ENCODE measurements at regions not wholly inside any gene's neighbourhood (a gene's known extent, or its start where the extent isn't known, plus 50 kb on each side); places are given as distances from the start of the nearest gene placed in this dataset.

GRCh38 chr15:38093931-38094330 lies 158.7 kb upstream of the SPRED1 start:
- no peak overlapping the region for H2AK5ac ChIP-seq (ENCODE audit: low read depth, low read length)
- no peak overlapping the region for H3K4me3 ChIP-seq (ENCODE audit: extremely low read depth in 1 of 4, insufficient read depth in 2 of 4, low read depth in 3 of 4, low read length in 4 of 4)
- H4K5ac ChIP-seq (ENCODE audit: insufficient read length, low read depth, low read length): no peak overlapping the region
- H2BK15ac ChIP-seq (ENCODE audit: low read length): no peak overlapping the region
- no peaks in the 10 kb centered on the region for H3K4me1 ChIP-seq (replicated peaks in 1 of 4; ENCODE audit: control insufficient read depth in 3 of 4, insufficient read depth in 4 of 4, low read length in 3 of 4)
- ChIA-PET POLR2A (ENCODE audit: partially characterized antibody) (no interaction called here), CTCF (ENCODE audit: partially characterized antibody) (interaction anchor here (0.8 kb wide), 1 partner anchor 90 kb away, joined by 3 read pairs; no protein-coding TSS in a partner anchor)
- H3K4me2 ChIP-seq (ENCODE audit: insufficient read depth in 1 of 2, low read depth in 2 of 2, low read length in 2 of 2): no peak overlapping the region
- H3K36me3 ChIP-seq (ENCODE audit: control insufficient read depth in 2 of 4, insufficient read depth in 4 of 4, low read length in 3 of 4): no peaks in the 10 kb centered on the region
- no peak overlapping the region for H3K23ac ChIP-seq (ENCODE audit: insufficient read length)
- no peak for DNase-seq (ENCODE audit: low read depth in 1 of 2, low spot score in 2 of 2)
- H4K8ac ChIP-seq (ENCODE audit: extremely low read depth, insufficient read depth, low read length): no peak overlapping the region
- no peak overlapping the region for H2BK120ac ChIP-seq (replicated peaks; ENCODE audit: low read depth, low read length)
- H3K9ac ChIP-seq (replicated peaks in 1 of 4; ENCODE audit: extremely low read depth in 1 of 4, low read depth in 3 of 4, low read length in 3 of 4): no peak overlapping the region
- no peak overlapping the region for H4K91ac ChIP-seq (replicated peaks; ENCODE audit: insufficient read length, low read length)
- 0 out of 4 replicates have a peak, but pooled peaks cover 0 to 3% of the 10 kb centered on the region in 2 experiments for H3K9me3 ChIP-seq (ENCODE audit: insufficient read depth in 2 of 2, low read depth in 1 of 2, low read length in 1 of 2)
- H3K14ac ChIP-seq (ENCODE audit: insufficient read length): no peak overlapping the region
- no peaks in the 10 kb centered on the region for H3K79me2 ChIP-seq (ENCODE audit: control insufficient read depth in 1 of 2, insufficient read depth in 2 of 2, low read length in 2 of 2)
- no peaks in the 10 kb centered on the region for H3K23me2 ChIP-seq (ENCODE audit: low read depth, low read length)
- H3K79me1 ChIP-seq (ENCODE audit: low read depth, low read length): no peaks in the 10 kb centered on the region
- no peak for FAIRE-seq
- H3K4ac ChIP-seq (replicated peaks; ENCODE audit: insufficient read length, low read depth, low read length): no peak overlapping the region
- 95% methylated on average over 7 of the region's 7 CpGs; no CpG with 5 or more reads in 1 of the 2 experiments for WGBS, 2 experiments (ENCODE audit: extremely low coverage in 1 of 2, insufficient coverage in 1 of 2, insufficient read length in 1 of 2, insufficient replicate concordance in 2 of 2, low coverage in 1 of 2, low lambda C conversion rate in 2 of 2, missing lambda C conversion rate in 1 of 2)
- no peak overlapping the region for H2BK20ac ChIP-seq (ENCODE audit: low read length)
- no peak overlapping the region for H3K18ac ChIP-seq (ENCODE audit: extremely low read depth, low read length)
- H3K27ac ChIP-seq (ENCODE audit: low read depth, low read length): no peak overlapping the region
- no peak overlapping the region for H2BK12ac ChIP-seq (ENCODE audit: low read depth, low read length)
- no peaks in the 10 kb centered on the region for H4K20me1 ChIP-seq (replicated peaks in 1 of 2; ENCODE audit: control insufficient read depth in 1 of 2, insufficient read depth in 2 of 2, low read length in 2 of 2)
- no peak overlapping the region for H3K56ac ChIP-seq (replicated peaks; ENCODE audit: insufficient read length, low read depth, low read length)
- H3K27me3 ChIP-seq (replicated peaks in 1 of 4; ENCODE audit: control insufficient read depth in 3 of 4, extremely low read depth in 1 of 4, insufficient read depth in 3 of 4, low read length in 3 of 4): no peaks in the 10 kb centered on the region
- H2AFZ ChIP-seq (ENCODE audit: low read length): peak overlapping the region; percentile 76; the same call in 1 of the 2 replicates
- no peak overlapping the region for H2BK5ac ChIP-seq (ENCODE audit: low read depth, low read length)
- no peak for TF ChIP-seq SUZ12 (IDR thresholded peaks at IDR 0.05; ENCODE audit: low read length)
- no peak for TF ChIP-seq SIRT6 (IDR thresholded peaks at IDR 0.05; ENCODE audit: low read length)
- TF ChIP-seq CBX5 (IDR thresholded peaks at IDR 0.05; ENCODE audit: low read depth, low read length): no peak
- no peak for TF ChIP-seq CHD2 (IDR thresholded peaks at IDR 0.05; ENCODE audit: low read length)
- no peak for TF ChIP-seq JUND (IDR thresholded peaks at IDR 0.05; ENCODE audit: low read length)
- TF ChIP-seq ZNF274 (IDR thresholded peaks at IDR 0.05; ENCODE audit: borderline replicate concordance, extremely low read depth, low read length): no peak
- no peak for TF ChIP-seq SP1 (IDR thresholded peaks at IDR 0.05; ENCODE audit: low read depth, low read length)
- TF ChIP-seq NANOG (IDR thresholded peaks at IDR 0.05; ENCODE audit: insufficient read depth, low read depth, low read length, poor library complexity, severe bottlenecking): no peak
- TF ChIP-seq BCL11A (IDR thresholded peaks at IDR 0.05; ENCODE audit: low read depth in 2 of 2, low read length in 2 of 2): no peak
- no peak for TF ChIP-seq NRF1 (IDR thresholded peaks at IDR 0.05; ENCODE audit: low read depth, low read length)
- TF ChIP-seq HDAC6 (IDR thresholded peaks at IDR 0.05; ENCODE audit: low read depth, low read length): no peak
- TF ChIP-seq E2F6 (IDR thresholded peaks at IDR 0.05): no peak
- no peak for TF ChIP-seq USF2 (IDR thresholded peaks at IDR 0.05; ENCODE audit: low read length)
- no peak for TF ChIP-seq POLR2AphosphoS5 (IDR thresholded peaks at IDR 0.05; ENCODE audit: low read depth, low read length)
